DOHH2 (cell line): ENCODE measurements at regions not wholly inside any gene's neighbourhood (a gene's known extent, or its start where the extent isn't known, plus 50 kb on each side); places are given as distances from the start of the nearest gene placed in this dataset.

Experiments used
- H3F3A ChIP-seq: fragments of 200-600 bp; sonication (generic), shearing (Covaris generic); 2 replicates; pipeline ENCODE4 v1.6.0; 2016; ENCODE audit warnings: antibody characterized with exemption, mild to moderate bottlenecking; ENCODE audit not compliant: control insufficient read depth, insufficient read depth
- H3K27ac ChIP-seq: fragments of 200-600 bp; sonication (generic); 2 replicates; pipeline ENCODE4 v1.5.1; 2014; ENCODE audit warnings: low read depth, mild to moderate bottlenecking, low read length, moderate library complexity
- H3K27me3 ChIP-seq: fragments of 200-600 bp; sonication (generic); 2 replicates; pipeline ENCODE4 v1.6.1; 2014; ENCODE audit warnings: mild to moderate bottlenecking, low read length, mixed read lengths; ENCODE audit not compliant: control insufficient read depth
- H3K36me3 ChIP-seq: fragments of 200-600 bp; sonication (generic); 2 replicates; pipeline ENCODE4 v1.6.1; 2014; ENCODE audit warnings: mild to moderate bottlenecking, low read length, moderate library complexity, mixed read lengths; ENCODE audit not compliant: control insufficient read depth
- H3K4me1 ChIP-seq: fragments of 200-600 bp; sonication (generic); 2 replicates; pipeline ENCODE4 v1.6.1; 2014; ENCODE audit warnings: mild to moderate bottlenecking, low read length, mixed read lengths; ENCODE audit not compliant: control insufficient read depth
- H3K4me2 ChIP-seq: fragments of 200-600 bp; sonication (generic); 2 replicates; pipeline ENCODE4 v1.6.0; 2014; ENCODE audit warnings: mild to moderate bottlenecking, low read length, moderate library complexity
- H3K4me3 ChIP-seq: fragments of 200-600 bp; sonication (generic); 2 replicates; pipeline ENCODE4 v1.5.1; 2014; ENCODE audit warnings: mild to moderate bottlenecking, low read length, mixed read lengths
- H3K79me2 ChIP-seq: fragments of 200-600 bp; sonication (generic); 2 replicates; pipeline ENCODE4 v1.6.1; 2014; ENCODE audit warnings: mild to moderate bottlenecking, low read length, mixed read lengths; ENCODE audit not compliant: control insufficient read depth
- H3K9me2 ChIP-seq: fragments of 200-600 bp; sonication (generic); replicated peaks from 2 replicates; pipeline ENCODE4 v1.6.1; 2014; ENCODE audit warnings: mild to moderate bottlenecking, low read length, mixed read lengths; ENCODE audit not compliant: control insufficient read depth
- H3K9me3 ChIP-seq: fragments of 200-600 bp; sonication (generic); 2 replicates; pipeline ENCODE4 v1.6.1; 2014; ENCODE audit warnings: antibody characterized with exemption, low read length, mixed read lengths; ENCODE audit not compliant: control insufficient read depth, insufficient read depth
- H4K20me1 ChIP-seq: fragments of 200-600 bp; sonication (generic); 2 replicates; pipeline ENCODE4 v1.6.0; 2014; ENCODE audit warnings: low read depth, mild to moderate bottlenecking, antibody characterized with exemption, low read length, moderate library complexity; ENCODE audit not compliant: control insufficient read depth, insufficient read depth
- EZH2phosphoT487 ChIP-seq: fragments of 200-600 bp; sonication (generic); IDR thresholded peaks from 2 replicates; pipeline ENCODE4 v1.6.1; 2017; ENCODE audit warnings: borderline replicate concordance, mild to moderate bottlenecking, antibody characterized with exemption, low read length, moderate library complexity, mixed read lengths
- TF ChIP-seq, protein P1 (sequence below): fragments of 200-600 bp; sonication (generic); IDR thresholded peaks from one replicate; pipeline ENCODE4 v1.5.1; 2014; ENCODE audit warnings: antibody characterized with exemption, mild to moderate bottlenecking, low read depth, low read length; ENCODE audit not compliant: poor library complexity, severe bottlenecking

GRCh38 chr13:21757763-21758162, 86.9 kb downstream of the FGF9 start:
- Histone ChIP-seq H3K27me3 (no peaks in the 10 kb centered on the region), H3K4me1 (no peaks in the 10 kb centered on the region), H3K79me2 (no peaks in the 10 kb centered on the region), H3K9me3 (no peaks in the 10 kb centered on the region), H3K27ac (no peak overlapping the region), H3K4me3 (no peak overlapping the region), H3F3A (no peaks in the 10 kb centered on the region), H3K9me2 (no peaks in the 10 kb centered on the region), H3K36me3 (no peaks in the 10 kb centered on the region), H3K4me2 (no peak overlapping the region), H4K20me1 (no peaks in the 10 kb centered on the region)
- TF ChIP-seq EZH2phosphoT487: no peak
- TF ChIP-seq, protein P1, sequence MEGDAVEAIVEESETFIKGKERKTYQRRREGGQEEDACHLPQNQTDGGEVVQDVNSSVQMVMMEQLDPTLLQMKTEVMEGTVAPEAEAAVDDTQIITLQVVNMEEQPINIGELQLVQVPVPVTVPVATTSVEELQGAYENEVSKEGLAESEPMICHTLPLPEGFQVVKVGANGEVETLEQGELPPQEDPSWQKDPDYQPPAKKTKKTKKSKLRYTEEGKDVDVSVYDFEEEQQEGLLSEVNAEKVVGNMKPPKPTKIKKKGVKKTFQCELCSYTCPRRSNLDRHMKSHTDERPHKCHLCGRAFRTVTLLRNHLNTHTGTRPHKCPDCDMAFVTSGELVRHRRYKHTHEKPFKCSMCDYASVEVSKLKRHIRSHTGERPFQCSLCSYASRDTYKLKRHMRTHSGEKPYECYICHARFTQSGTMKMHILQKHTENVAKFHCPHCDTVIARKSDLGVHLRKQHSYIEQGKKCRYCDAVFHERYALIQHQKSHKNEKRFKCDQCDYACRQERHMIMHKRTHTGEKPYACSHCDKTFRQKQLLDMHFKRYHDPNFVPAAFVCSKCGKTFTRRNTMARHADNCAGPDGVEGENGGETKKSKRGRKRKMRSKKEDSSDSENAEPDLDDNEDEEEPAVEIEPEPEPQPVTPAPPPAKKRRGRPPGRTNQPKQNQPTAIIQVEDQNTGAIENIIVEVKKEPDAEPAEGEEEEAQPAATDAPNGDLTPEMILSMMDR: no peak

DNA sequence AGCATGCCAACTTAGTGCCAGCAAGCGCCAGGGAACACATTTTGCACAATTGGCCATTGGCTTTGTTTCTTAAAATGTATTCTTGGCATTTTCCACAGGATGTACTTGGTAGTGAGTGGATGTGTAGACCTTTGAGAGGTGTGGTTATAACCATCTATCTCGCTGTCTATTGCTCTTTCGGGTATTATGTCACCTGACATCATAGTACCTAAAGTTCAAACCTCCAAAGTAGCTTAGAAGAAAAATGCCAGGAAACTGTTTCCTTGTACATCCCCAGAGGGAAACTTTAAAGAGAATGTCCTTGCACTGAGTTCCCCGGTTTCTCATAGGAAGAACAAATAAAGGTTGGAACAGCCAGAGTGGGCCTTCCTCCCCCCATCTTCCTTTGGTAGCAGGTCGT, 87.6 kb downstream of the FGF9 start:
- TF ChIP-seq, protein P1: no peak
- no peak for TF ChIP-seq EZH2phosphoT487
- H3K4me1 ChIP-seq: no peaks in the 10 kb centered on the region
- no peaks in the 10 kb centered on the region for H3K79me2 ChIP-seq
- no peaks in the 10 kb centered on the region for H3K9me2 ChIP-seq
- no peak overlapping the region for H3K27ac ChIP-seq
- H4K20me1 ChIP-seq: no peaks in the 10 kb centered on the region
- H3K9me3 ChIP-seq: no peaks in the 10 kb centered on the region
- H3F3A ChIP-seq: no peaks in the 10 kb centered on the region
- H3K4me2 ChIP-seq: no peak overlapping the region
- no peaks in the 10 kb centered on the region for H3K27me3 ChIP-seq
- H3K4me3 ChIP-seq: no peak overlapping the region
- H3K36me3 ChIP-seq: no peaks in the 10 kb centered on the region

GRCh38 chr13:21759463-21759862, 88.6 kb downstream of the FGF9 start:
- TF ChIP-seq EZH2phosphoT487: no peak
- TF ChIP-seq, protein P1: no peak

GRCh38 chr13:21759911-21760310, 89.0 kb downstream of the FGF9 start:
- H3K27me3 ChIP-seq: no peaks in the 10 kb centered on the region
- H3K4me1 ChIP-seq: no peaks in the 10 kb centered on the region
- H3K79me2 ChIP-seq: no peaks in the 10 kb centered on the region
- no peaks in the 10 kb centered on the region for H3K36me3 ChIP-seq
- no peaks in the 10 kb centered on the region for H3K9me2 ChIP-seq
- no peaks in the 10 kb centered on the region for H3K9me3 ChIP-seq
- H3K27ac ChIP-seq: no peak overlapping the region
- H3K4me3 ChIP-seq: no peak overlapping the region
- H4K20me1 ChIP-seq: no peaks in the 10 kb centered on the region
- H3K4me2 ChIP-seq: no peak overlapping the region
- TF ChIP-seq, protein P1: no peak
- TF ChIP-seq EZH2phosphoT487: no peak
- H3F3A ChIP-seq: no peaks in the 10 kb centered on the region

More at GRCh38 chr13:21759463-21759862, 88.6 kb downstream of the FGF9 start:
- no peaks in the 10 kb centered on the region for H3K4me1 ChIP-seq
- no peaks in the 10 kb centered on the region for H3K79me2 ChIP-seq
- H3K27me3 ChIP-seq: no peaks in the 10 kb centered on the region
- H3K4me2 ChIP-seq: no peak overlapping the region
- no peaks in the 10 kb centered on the region for H4K20me1 ChIP-seq
- H3F3A ChIP-seq: no peaks in the 10 kb centered on the region
- H3K36me3 ChIP-seq: no peaks in the 10 kb centered on the region
- H3K9me3 ChIP-seq: no peaks in the 10 kb centered on the region
- H3K9me2 ChIP-seq: no peaks in the 10 kb centered on the region
- no peak overlapping the region for H3K27ac ChIP-seq
- no peak overlapping the region for H3K4me3 ChIP-seq
